GM18861 (cell line): ENCODE measurements at regions not wholly inside any gene's neighbourhood (a gene's known extent, or its start where the extent isn't known, plus 50 kb on each side); places are given as distances from the start of the nearest gene placed in this dataset.
"Not testable (repeated sequence)": the region's sequence is repeated elsewhere in the genome, so short reads cannot be mapped to it uniquely, and the experiment has no call there.

Source experiments
- ATAC-seq: cut with Tn5 transposase; IDR thresholded peaks from one replicate; pipeline ENCODE4 v1.9.1; 2021; ENCODE audit not compliant: unreplicated experiment

DNA sequence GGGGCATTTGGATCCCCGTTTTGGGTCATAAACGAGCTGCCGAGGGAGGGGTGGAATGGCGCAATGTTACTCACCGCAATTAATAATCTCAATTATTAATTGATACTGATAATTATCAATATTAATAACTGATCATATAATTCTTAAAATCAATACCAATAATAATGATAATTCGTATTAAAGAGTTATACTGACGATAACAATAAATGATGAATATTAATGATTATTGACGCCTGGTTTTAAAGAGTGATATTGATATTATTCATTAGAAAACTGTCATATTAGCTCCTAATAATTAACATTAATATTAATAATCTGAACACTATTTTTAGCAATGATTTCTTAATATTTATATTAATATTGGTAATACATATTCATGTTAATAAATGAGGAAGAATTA lies 92.4 kb downstream of the OTOP1 start:
- ATAC-seq, result not testable (repeated sequence)

DNA sequence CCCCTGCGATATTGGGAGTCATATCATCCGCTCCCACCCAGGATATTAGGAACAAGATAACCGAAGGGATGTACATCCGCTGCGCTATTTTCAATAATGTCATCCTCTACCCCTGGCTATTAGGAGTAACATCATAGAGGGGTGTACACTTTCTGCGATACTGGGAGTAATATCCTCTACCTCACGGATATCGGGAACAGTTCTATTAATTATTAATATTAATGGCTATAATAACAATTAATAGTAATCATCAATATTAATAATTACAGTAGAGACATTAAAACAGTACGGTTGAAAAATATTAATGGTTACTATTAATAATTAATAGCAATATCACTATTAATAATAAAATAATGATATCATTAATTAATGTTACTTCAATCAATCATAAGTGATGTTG lies 90.1 kb downstream of the OTOP1 start:
- not testable (repeated sequence) for ATAC-seq
